SK-N-SH treated with all-trans-retinoic acid at 6 μM for 48 hours (cell line): ENCODE measurements at regions not wholly inside any gene's neighbourhood (a gene's known extent, or its start where the extent isn't known, plus 50 kb on each side); places are given as distances from the start of the nearest gene placed in this dataset.

Experiments used
- ATAC-seq: fragments of 200-7000 bp; cut with Tn5 transposase; 3 replicates; pipeline ENCODE4 v1.9.1; 2020; ENCODE audit warnings: mild to moderate bottlenecking, moderate library complexity
- ARNTL ChIP-seq: fragments of 450-650 bp; formaldehyde crosslinking; IDR thresholded peaks from 2 replicates; pipeline ENCODE4 v1.5.0; 2020; ENCODE audit warnings: low read depth, mild to moderate bottlenecking, moderate library complexity, borderline replicate concordance
- BACH2 ChIP-seq: fragments of 250-450 bp; sonication (Bioruptor Pico); IDR thresholded peaks from 2 replicates; pipeline ENCODE4 v1.9.0; 2021; ENCODE audit warnings: mild to moderate bottlenecking, borderline replicate concordance
- CREB5 ChIP-seq: fragments of 250-450 bp; sonication (Bioruptor Pico); IDR thresholded peaks from 2 replicates; pipeline ENCODE4 v1.5.1; 2020; ENCODE audit warnings: low read depth, mild to moderate bottlenecking, moderate library complexity
- CSDC2 ChIP-seq: fragments of 250-450 bp; sonication (Bioruptor Pico); IDR thresholded peaks from 2 replicates; pipeline ENCODE4 v1.5.0; 2020; ENCODE audit warnings: mild to moderate bottlenecking, moderate library complexity
- CSRNP3 ChIP-seq: fragments of 250-450 bp; sonication (Bioruptor Pico); IDR thresholded peaks from 2 replicates; pipeline ENCODE4 v1.5.1; 2021; ENCODE audit warnings: mild to moderate bottlenecking, moderate library complexity
- ESRRG ChIP-seq: fragments of 250-450 bp; sonication (Bioruptor Pico); IDR thresholded peaks from 2 replicates; pipeline ENCODE4 v1.6.1; 2021; ENCODE audit warnings: mild to moderate bottlenecking
- GLIS3 ChIP-seq: fragments of 250-450 bp; sonication (Bioruptor Pico); IDR thresholded peaks from 2 replicates; pipeline ENCODE4 v1.5.0; 2020; ENCODE audit warnings: mild to moderate bottlenecking, moderate library complexity
- ISL1 ChIP-seq: fragments of 250-450 bp; sonication (Bioruptor Pico); IDR thresholded peaks from 2 replicates; pipeline ENCODE4 v2.1.2; 2022; ENCODE audit warnings: mild to moderate bottlenecking, moderate library complexity
- OSR1 ChIP-seq: fragments of 250-450 bp; sonication (Bioruptor Pico); IDR thresholded peaks from 2 replicates; pipeline ENCODE4 v1.8.0; 2022; ENCODE audit warnings: moderate library complexity, mild to moderate bottlenecking, inconsistent platforms
- PATZ1 ChIP-seq: fragments of 250-450 bp; sonication (Bioruptor Pico); IDR thresholded peaks from 2 replicates; pipeline ENCODE4 v1.8.0; 2020; ENCODE audit warnings: mild to moderate bottlenecking, moderate library complexity, borderline replicate concordance
- POU6F1 ChIP-seq: fragments of 250-450 bp; sonication (Bioruptor Pico); IDR thresholded peaks from 2 replicates; pipeline ENCODE4 v1.8.0; 2021; ENCODE audit warnings: low read depth, mild to moderate bottlenecking, moderate library complexity, borderline replicate concordance
- PPARA ChIP-seq: fragments of 250-450 bp; sonication (Bioruptor Pico); IDR thresholded peaks from 2 replicates; pipeline ENCODE4 v1.5.0; 2020; ENCODE audit warnings: mild to moderate bottlenecking, borderline replicate concordance
- RARB ChIP-seq: fragments of 250-450 bp; sonication (Bioruptor Pico); IDR thresholded peaks from 2 replicates; pipeline ENCODE4 v1.8.0; 2021; ENCODE audit warnings: mild to moderate bottlenecking, moderate library complexity
- SNAI2 ChIP-seq: fragments of 250-450 bp; sonication (Bioruptor Pico); IDR thresholded peaks from 2 replicates; pipeline ENCODE4 v1.5.0; 2020; ENCODE audit warnings: mild to moderate bottlenecking, moderate library complexity
- TCF4 ChIP-seq: fragments of 250-450 bp; sonication (Bioruptor Pico); IDR thresholded peaks from 2 replicates; pipeline ENCODE4 v1.8.0; 2021; ENCODE audit warnings: mild to moderate bottlenecking, moderate library complexity, borderline replicate concordance
- TOX ChIP-seq: fragments of 250-450 bp; sonication (Bioruptor Pico); IDR thresholded peaks from 2 replicates; pipeline ENCODE4 v1.8.0; 2021; ENCODE audit warnings: mild to moderate bottlenecking, moderate library complexity, borderline replicate concordance
- TSHZ2 ChIP-seq: fragments of 250-450 bp; sonication (Bioruptor Pico); IDR thresholded peaks from 2 replicates; pipeline ENCODE4 v1.5.0; 2020; ENCODE audit warnings: mild to moderate bottlenecking, moderate library complexity
- ZC3H10 ChIP-seq: fragments of 250-450 bp; sonication (Bioruptor Pico); IDR thresholded peaks from 2 replicates; pipeline ENCODE4 v1.5.1; 2021; ENCODE audit warnings: mild to moderate bottlenecking, moderate library complexity
- ZFP30 ChIP-seq: fragments of 450-650 bp; formaldehyde crosslinking; IDR thresholded peaks from 2 replicates; pipeline ENCODE4 v1.5.0; 2022; ENCODE audit warnings: mild to moderate bottlenecking, moderate library complexity
- ZNF565 ChIP-seq: fragments of 450-650 bp; formaldehyde crosslinking; conservative IDR thresholded peaks from 2 replicates; pipeline ENCODE4 v1.5.0; 2020; ENCODE audit warnings: low read depth, mild to moderate bottlenecking, moderate library complexity
- ZNF70 ChIP-seq: fragments of 450-650 bp; formaldehyde crosslinking; IDR thresholded peaks from 2 replicates; pipeline ENCODE4 v1.5.0; 2020; ENCODE audit warnings: mild to moderate bottlenecking, moderate library complexity
- ZNF8 ChIP-seq: fragments of 450-650 bp; formaldehyde crosslinking; IDR thresholded peaks from 2 replicates; pipeline ENCODE4 v1.5.0; 2020; ENCODE audit warnings: mild to moderate bottlenecking, moderate library complexity

- TF ChIP-seq TSHZ2 (CRISPR knock-in tag) (no peak), ISL1 (no peak), ESRRG (CRISPR knock-in tag) (no peak), ZC3H10 (no peak), POU6F1 (CRISPR knock-in tag) (no peak), BACH2 (CRISPR knock-in tag) (no peak), ZNF8 (CRISPR knock-in tag) (no peak), OSR1 (no peak), PPARA (CRISPR knock-in tag) (no peak), PATZ1 (CRISPR knock-in tag) (no peak), CSRNP3 (CRISPR knock-in tag) (no peak), CREB5 (CRISPR knock-in tag) (no peak), CSDC2 (CRISPR knock-in tag) (no peak), ZFP30 (no peak), RARB (CRISPR knock-in tag) (no peak), ARNTL (no peak), TCF4 (no peak), ZNF565 (CRISPR knock-in tag) (no peak), ZNF70 (CRISPR knock-in tag) (no peak), GLIS3 (CRISPR knock-in tag) (no peak)
- no peak for ATAC-seq
Measured at GRCh38 chr12:9367828-9368227, 159.6 kb upstream of the PZP start.

GRCh38 chr12:9367201-9367600, 159.0 kb upstream of the PZP start:
- TF ChIP-seq CSDC2 (CRISPR knock-in tag) (no peak), TOX (CRISPR knock-in tag) (no peak), ZNF70 (CRISPR knock-in tag) (no peak), ZC3H10 (no peak), ZNF565 (CRISPR knock-in tag) (no peak), ARNTL (no peak), ZFP30 (no peak), RARB (CRISPR knock-in tag) (no peak)
- no peak for ATAC-seq

- TF ChIP-seq SNAI2 (CRISPR knock-in tag): no peak
- TF ChIP-seq ZNF8 (CRISPR knock-in tag): no peak
- no peak for ATAC-seq
Measured at GRCh38 chr12:9365296-9365695, 157.1 kb upstream of the PZP start.
